Breast epithelium (tissue), 4 donors: ENCODE measurements at regions not wholly inside any gene's neighbourhood (a gene's known extent, or its start where the extent isn't known, plus 50 kb on each side); places are given as distances from the start of the nearest gene placed in this dataset.

ENCODE experiments used
- DNase-seq, 2 donors: peaks; one replicate each; pipeline ENCODE4 v3.0.0-alpha.2; 2019; ENCODE audit warnings: low spot score in 2 of 2
- H3K27ac ChIP-seq, 2 donors: fragments of 200-600 bp; sonication (generic) in 1 of 2; one replicate each; pipeline ENCODE4 v1.5.1; 2016 to 2019; ENCODE audit warnings: mild to moderate bottlenecking in 1 of 2
- H3K27me3 ChIP-seq, 2 donors: fragments of 200-600 bp; sonication (generic) in 1 of 2; one replicate each; pipeline versions ENCODE4 v1.5.1 to v1.6.0; 2017 to 2019; ENCODE audit warnings: control low read depth in 1 of 2, mild to moderate bottlenecking in 1 of 2
- H3K36me3 ChIP-seq: fragments of 200-600 bp; one replicate; pipeline ENCODE4 v1.5.1; 2019
- H3K4me1 ChIP-seq, 2 donors: fragments of 200-600 bp; sonication (generic); one replicate each; pipeline ENCODE4 v1.5.1; 2016 to 2019; ENCODE audit warnings: control low read depth in 1 of 2
- H3K4me3 ChIP-seq, 3 donors: fragments of 200-600 bp; sonication (generic); 1 replicate in 2 of 3; 2 replicates in 1 of 3; pipeline ENCODE4 v1.5.1; 2016 to 2019; ENCODE audit warnings: mild to moderate bottlenecking in 3 of 3, moderate library complexity in 2 of 3
- H3K9me3 ChIP-seq, 2 donors: fragments of 200-600 bp; sonication (generic) in 1 of 2; one replicate each; pipeline ENCODE4 v1.5.1; 2016 to 2019; ENCODE audit warnings: control low read depth in 1 of 2
- POLR2A ChIP-seq: fragments of 450-650 bp; IDR thresholded peaks from one replicate; pipeline ENCODE4 v1.6.1; 2016; ENCODE audit warnings: antibody characterized with exemption, mild to moderate bottlenecking, moderate library complexity
- POLR2AphosphoS5 ChIP-seq, 3 donors: sonication (generic); formaldehyde crosslinking; IDR thresholded peaks; one replicate each; pipeline ENCODE4 v1.6.1; 2017; ENCODE audit warnings: antibody characterized with exemption in 3 of 3
- intact Hi-C: fragments of 100-400 bp; cut with DNase I; formaldehyde crosslinking; loops from one replicate; pipeline ENCODE4 v1.15.1; 2023; ENCODE audit warnings: low total_unique reads
- TF ChIP-seq, protein P1 (sequence below), 3 donors: fragments of 450-650 bp; IDR thresholded peaks; one replicate each; pipeline ENCODE4 v1.5.1; 2016 to 2017; ENCODE audit warnings: antibody characterized with exemption in 3 of 3, mild to moderate bottlenecking in 3 of 3, moderate library complexity in 3 of 3

DNA sequence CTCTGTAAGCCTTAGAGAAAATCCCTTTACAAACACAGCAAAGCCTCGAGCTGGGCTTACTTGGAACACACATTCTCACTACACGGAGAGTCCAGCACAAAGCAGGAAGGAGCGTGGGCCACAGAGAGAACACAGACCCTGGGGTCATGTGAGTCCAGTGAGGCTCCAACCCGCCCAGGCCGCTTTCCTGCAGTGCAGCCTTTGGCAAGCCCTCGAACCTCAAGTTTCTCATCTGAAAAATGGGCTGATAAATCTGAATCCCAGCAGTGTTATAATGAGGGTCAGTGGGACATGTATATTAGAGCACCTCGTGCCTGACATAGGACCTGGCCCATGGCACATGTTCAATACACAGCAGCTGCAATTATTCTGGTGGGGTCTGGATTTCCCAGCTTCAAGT is 305.5 kb upstream of the SULF2 start:
- Histone ChIP-seq H3K9me3 (no peaks in the 10 kb centered on the region), H3K36me3 (no peaks in the 10 kb centered on the region), H3K4me3 (no peak overlapping the region), H3K27me3 (peaks cover 0 to 11% of the 10 kb centered on the region in 2 donors), H3K27ac (no peak overlapping the region), H3K4me1 (no peaks in the 10 kb centered on the region)
- intact Hi-C loops: no loop called here
- TF ChIP-seq POLR2AphosphoS5 (IDR thresholded peaks at IDR 0.05): no peak
- TF ChIP-seq, protein P1, sequence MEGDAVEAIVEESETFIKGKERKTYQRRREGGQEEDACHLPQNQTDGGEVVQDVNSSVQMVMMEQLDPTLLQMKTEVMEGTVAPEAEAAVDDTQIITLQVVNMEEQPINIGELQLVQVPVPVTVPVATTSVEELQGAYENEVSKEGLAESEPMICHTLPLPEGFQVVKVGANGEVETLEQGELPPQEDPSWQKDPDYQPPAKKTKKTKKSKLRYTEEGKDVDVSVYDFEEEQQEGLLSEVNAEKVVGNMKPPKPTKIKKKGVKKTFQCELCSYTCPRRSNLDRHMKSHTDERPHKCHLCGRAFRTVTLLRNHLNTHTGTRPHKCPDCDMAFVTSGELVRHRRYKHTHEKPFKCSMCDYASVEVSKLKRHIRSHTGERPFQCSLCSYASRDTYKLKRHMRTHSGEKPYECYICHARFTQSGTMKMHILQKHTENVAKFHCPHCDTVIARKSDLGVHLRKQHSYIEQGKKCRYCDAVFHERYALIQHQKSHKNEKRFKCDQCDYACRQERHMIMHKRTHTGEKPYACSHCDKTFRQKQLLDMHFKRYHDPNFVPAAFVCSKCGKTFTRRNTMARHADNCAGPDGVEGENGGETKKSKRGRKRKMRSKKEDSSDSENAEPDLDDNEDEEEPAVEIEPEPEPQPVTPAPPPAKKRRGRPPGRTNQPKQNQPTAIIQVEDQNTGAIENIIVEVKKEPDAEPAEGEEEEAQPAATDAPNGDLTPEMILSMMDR (IDR thresholded peaks at IDR 0.05): no peak
- TF ChIP-seq POLR2A: no peak
- DNase-seq: no peak

DNA sequence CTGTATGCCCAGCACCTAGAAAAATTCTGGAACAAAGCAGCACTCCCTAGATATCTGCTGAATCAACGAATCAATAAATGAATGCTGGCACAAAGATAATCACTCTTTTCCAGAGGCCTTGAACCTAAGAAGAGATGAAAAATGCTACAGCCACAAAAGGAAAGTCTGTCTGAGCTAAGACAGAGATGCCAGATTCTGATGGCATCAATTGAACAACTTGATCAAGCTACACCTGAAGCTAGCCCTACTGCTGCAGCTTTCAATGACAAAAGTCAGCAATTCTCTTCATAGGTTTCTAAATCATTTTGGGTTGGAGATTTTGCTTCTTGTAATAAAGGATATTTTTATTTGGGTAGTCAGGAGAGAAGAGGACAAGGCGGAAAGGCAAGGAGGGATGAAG is 305.0 kb upstream of the SULF2 start:
- no peaks in the 10 kb centered on the region for H3K9me3 ChIP-seq
- no peak for DNase-seq
- H3K27me3 ChIP-seq: peaks cover 0 to 11% of the 10 kb centered on the region in 2 donors
- no peaks in the 10 kb centered on the region for H3K36me3 ChIP-seq
- no peaks in the 10 kb centered on the region for H3K4me1 ChIP-seq
- no peak overlapping the region for H3K4me3 ChIP-seq
- intact Hi-C loops: no loop called here
- no peak overlapping the region for H3K27ac ChIP-seq
- TF ChIP-seq POLR2A: no peak
- TF ChIP-seq POLR2AphosphoS5 (IDR thresholded peaks at IDR 0.05): no peak
- TF ChIP-seq, protein P1 (IDR thresholded peaks at IDR 0.05): no peak

DNA sequence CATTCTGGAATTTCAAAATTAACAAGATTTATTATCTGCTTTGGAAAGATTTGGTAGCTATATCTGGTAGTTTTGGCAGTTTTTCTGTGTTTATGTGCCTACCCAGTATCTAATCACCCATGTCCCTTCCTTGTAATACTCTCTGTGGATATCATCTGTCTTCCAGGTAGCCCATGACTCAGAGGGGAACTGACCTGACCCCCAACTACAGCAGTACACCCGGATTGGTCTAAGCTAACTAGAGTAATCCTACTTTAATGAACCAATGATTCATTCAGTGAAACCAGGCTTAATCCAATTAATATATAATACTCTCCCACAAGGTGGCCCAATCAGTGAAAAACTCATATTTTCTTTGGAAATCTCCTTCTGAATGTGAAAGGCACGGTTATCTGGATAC is 295.3 kb upstream of the SULF2 start:
- Histone ChIP-seq H3K27ac (no peak overlapping the region), H3K4me1 (no peaks in the 10 kb centered on the region), H3K27me3 (no peaks in the 10 kb centered on the region), H3K9me3 (peaks cover 0 to 4% of the 10 kb centered on the region in 2 donors), H3K4me3 (no peak overlapping the region), H3K36me3 (no peaks in the 10 kb centered on the region)
- DNase-seq: no peak
- TF ChIP-seq POLR2A (no peak), POLR2AphosphoS5 (IDR thresholded peaks at IDR 0.05) (no peak)
- TF ChIP-seq, protein P1 (IDR thresholded peaks at IDR 0.05): no peak
- intact Hi-C loops: no loop called here

DNA sequence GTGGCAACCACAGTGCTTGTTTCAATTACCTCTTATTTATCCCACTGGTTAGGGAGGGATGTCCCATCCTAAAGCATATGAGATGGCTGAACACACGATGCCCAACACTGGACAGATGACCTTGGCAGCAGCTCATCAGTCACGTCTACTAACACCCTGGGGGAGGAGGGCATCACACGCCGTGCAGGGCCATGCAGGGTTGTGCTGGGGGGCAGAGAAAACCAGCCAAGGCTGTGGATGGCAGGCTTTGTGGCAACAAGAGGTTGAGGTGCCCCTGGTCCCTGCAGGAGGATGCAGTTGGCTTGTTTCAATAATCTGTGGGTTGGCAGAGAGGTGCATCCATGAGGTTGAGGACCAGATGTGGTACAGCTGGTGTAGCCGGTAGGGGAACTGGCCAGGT is 293.7 kb upstream of the SULF2 start:
- H3K9me3 ChIP-seq: no peaks in the 10 kb centered on the region
- no peaks in the 10 kb centered on the region for H3K27me3 ChIP-seq
- DNase-seq: no peak
- intact Hi-C loops: no loop called here
- no peaks in the 10 kb centered on the region for H3K36me3 ChIP-seq
- TF ChIP-seq POLR2AphosphoS5 (IDR thresholded peaks at IDR 0.05): no peak
- TF ChIP-seq, protein P1 (IDR thresholded peaks at IDR 0.05): no peak
- no peaks in the 10 kb centered on the region for H3K4me1 ChIP-seq
- no peak overlapping the region for H3K27ac ChIP-seq
- H3K4me3 ChIP-seq: no peak overlapping the region

DNA sequence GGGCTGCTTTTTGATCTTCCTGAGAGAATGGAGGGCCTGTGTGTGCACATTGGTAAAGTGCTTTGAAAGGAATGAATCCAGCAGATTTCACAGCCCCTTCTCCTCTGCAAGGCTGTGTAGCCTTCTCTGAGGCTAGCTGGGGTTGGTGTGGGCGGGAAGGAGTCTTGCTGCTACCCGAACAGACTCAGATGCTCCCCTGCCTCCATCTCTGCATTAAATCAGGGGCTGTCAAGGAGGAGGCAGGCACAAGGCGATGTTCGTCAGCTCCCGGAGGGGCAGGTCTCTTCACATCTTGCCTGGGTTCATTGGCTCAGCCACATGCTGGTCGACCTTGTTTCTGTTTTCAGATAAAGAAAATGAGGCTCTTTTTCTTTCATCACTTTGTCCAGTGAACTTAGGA is 291.5 kb upstream of the SULF2 start:
- Histone ChIP-seq H3K4me1 (no peaks in the 10 kb centered on the region), H3K27ac (no peak overlapping the region), H3K9me3 (no peaks in the 10 kb centered on the region), H3K27me3 (no peaks in the 10 kb centered on the region), H3K36me3 (no peaks in the 10 kb centered on the region), H3K4me3 (no peak overlapping the region)
- no peak for DNase-seq
- intact Hi-C loops: no loop called here
- no peak for TF ChIP-seq POLR2A
- no peak for TF ChIP-seq POLR2AphosphoS5 (IDR thresholded peaks at IDR 0.05)
- TF ChIP-seq, protein P1 (IDR thresholded peaks at IDR 0.05): no peak
